ENCODE measurements at regions not wholly inside any gene's neighbourhood (a gene's known extent, or its start where the extent isn't known, plus 50 kb on each side); places are given as distances from the start of the nearest gene placed in this dataset.

DNA sequence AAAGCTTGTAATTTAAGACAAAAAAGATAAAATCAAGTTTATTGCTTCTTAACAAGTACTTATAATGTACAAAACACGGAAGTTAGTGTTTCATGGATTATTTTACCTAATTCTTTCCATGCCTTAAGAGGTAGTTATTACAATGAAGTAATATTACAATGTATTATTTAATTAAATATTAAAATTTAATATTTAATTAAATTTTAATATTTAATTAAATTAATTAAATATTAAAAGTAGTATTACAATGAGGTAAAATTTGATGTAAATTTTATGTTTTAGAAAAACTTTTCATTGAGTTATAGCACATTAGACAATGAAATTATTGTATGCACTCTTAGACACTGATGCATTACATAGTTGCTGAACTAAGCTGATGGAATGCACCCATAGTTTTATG lies 220.7 kb upstream of the NETO1 start (continued):
- TF ChIP-seq, protein P1, sequence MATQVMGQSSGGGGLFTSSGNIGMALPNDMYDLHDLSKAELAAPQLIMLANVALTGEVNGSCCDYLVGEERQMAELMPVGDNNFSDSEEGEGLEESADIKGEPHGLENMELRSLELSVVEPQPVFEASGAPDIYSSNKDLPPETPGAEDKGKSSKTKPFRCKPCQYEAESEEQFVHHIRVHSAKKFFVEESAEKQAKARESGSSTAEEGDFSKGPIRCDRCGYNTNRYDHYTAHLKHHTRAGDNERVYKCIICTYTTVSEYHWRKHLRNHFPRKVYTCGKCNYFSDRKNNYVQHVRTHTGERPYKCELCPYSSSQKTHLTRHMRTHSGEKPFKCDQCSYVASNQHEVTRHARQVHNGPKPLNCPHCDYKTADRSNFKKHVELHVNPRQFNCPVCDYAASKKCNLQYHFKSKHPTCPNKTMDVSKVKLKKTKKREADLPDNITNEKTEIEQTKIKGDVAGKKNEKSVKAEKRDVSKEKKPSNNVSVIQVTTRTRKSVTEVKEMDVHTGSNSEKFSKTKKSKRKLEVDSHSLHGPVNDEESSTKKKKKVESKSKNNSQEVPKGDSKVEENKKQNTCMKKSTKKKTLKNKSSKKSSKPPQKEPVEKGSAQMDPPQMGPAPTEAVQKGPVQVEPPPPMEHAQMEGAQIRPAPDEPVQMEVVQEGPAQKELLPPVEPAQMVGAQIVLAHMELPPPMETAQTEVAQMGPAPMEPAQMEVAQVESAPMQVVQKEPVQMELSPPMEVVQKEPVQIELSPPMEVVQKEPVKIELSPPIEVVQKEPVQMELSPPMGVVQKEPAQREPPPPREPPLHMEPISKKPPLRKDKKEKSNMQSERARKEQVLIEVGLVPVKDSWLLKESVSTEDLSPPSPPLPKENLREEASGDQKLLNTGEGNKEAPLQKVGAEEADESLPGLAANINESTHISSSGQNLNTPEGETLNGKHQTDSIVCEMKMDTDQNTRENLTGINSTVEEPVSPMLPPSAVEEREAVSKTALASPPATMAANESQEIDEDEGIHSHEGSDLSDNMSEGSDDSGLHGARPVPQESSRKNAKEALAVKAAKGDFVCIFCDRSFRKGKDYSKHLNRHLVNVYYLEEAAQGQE (IDR thresholded peaks at IDR 0.05; ENCODE audit: unreplicated experiment) = no peak
- TF ChIP-seq CREB1 (CRISPR knock-in tag; IDR thresholded peaks at IDR 0.05; ENCODE audit: low read depth) = no peak

- H3K27ac Mint-ChIP-seq = no peak overlapping the region
- Histone ChIP-seq H3K36me3 (ENCODE audit: insufficient read depth) (no peaks in the 10 kb centered on the region), H3K27me3 (ENCODE audit: insufficient read depth) (no peaks in the 10 kb centered on the region), H3K4me2 (no peak overlapping the region), H2AFZ (no peak overlapping the region), H3K4me1 (ENCODE audit: insufficient read depth) (no peaks in the 10 kb centered on the region), H3F3A (replicated peaks; ENCODE audit: low read depth) (no peaks in the 10 kb centered on the region), H4K20me1 (replicated peaks; ENCODE audit: insufficient read depth) (no peaks in the 10 kb centered on the region), H3K27ac (ENCODE audit: low read depth) (no peak overlapping the region), H3K79me2 (replicated peaks; ENCODE audit: insufficient read depth) (no peaks in the 10 kb centered on the region), H3K9me2 (ENCODE audit: insufficient read depth) (0 out of 2 replicates have a peak, but pooled peaks cover 3% of the 10 kb centered on the region), H3K4me3 (no peak overlapping the region)
- H3K27me3 Mint-ChIP-seq (ENCODE audit: insufficient read depth, low read depth, poor library complexity) = no peaks in the 10 kb centered on the region
- peaks cover 3% of the 10 kb centered on the region; the same call in 1 of the 3 replicates for H3K9me3 Mint-ChIP-seq
- no peak for ATAC-seq
- 0 out of 3 replicates have a peak, but pooled peaks cover 2% of the 10 kb centered on the region for H3K4me1 Mint-ChIP-seq
- no peak overlapping the region for H3K4me3 Mint-ChIP-seq
- H3K36me3 Mint-ChIP-seq (ENCODE audit: low read depth) = no peaks in the 10 kb centered on the region; the same call in 2 of the 3 replicates
- DNase-seq (ENCODE audit: low spot score) = no peak
- TF ChIP-seq POLR2AphosphoS5 (IDR thresholded peaks at IDR 0.05; ENCODE audit: low read depth) (no peak), CREB1 (CRISPR knock-in tag; IDR thresholded peaks at IDR 0.05; ENCODE audit: low read depth) (no peak), NANOG (IDR thresholded peaks at IDR 0.05; ENCODE audit: borderline replicate concordance) (no peak), EZH2 (IDR thresholded peaks at IDR 0.05; ENCODE audit: low read depth, unreplicated experiment) (no peak), ZNF331 (CRISPR knock-in tag; IDR thresholded peaks at IDR 0.05; ENCODE audit: low read depth) (no peak), ZNF114 (CRISPR knock-in tag; IDR thresholded peaks at IDR 0.05) (no peak), EZH2phosphoT487 (IDR thresholded peaks at IDR 0.05; ENCODE audit: unreplicated experiment) (no peak), CTCF (conservative IDR thresholded peaks at IDR 0.05; ENCODE audit: low read depth in 2 of 2) (no peak), ETS1 (IDR thresholded peaks at IDR 0.05) (no peak), JUNB (IDR thresholded peaks at IDR 0.05; ENCODE audit: unreplicated experiment) (no peak)
- TF ChIP-seq, protein P2, sequence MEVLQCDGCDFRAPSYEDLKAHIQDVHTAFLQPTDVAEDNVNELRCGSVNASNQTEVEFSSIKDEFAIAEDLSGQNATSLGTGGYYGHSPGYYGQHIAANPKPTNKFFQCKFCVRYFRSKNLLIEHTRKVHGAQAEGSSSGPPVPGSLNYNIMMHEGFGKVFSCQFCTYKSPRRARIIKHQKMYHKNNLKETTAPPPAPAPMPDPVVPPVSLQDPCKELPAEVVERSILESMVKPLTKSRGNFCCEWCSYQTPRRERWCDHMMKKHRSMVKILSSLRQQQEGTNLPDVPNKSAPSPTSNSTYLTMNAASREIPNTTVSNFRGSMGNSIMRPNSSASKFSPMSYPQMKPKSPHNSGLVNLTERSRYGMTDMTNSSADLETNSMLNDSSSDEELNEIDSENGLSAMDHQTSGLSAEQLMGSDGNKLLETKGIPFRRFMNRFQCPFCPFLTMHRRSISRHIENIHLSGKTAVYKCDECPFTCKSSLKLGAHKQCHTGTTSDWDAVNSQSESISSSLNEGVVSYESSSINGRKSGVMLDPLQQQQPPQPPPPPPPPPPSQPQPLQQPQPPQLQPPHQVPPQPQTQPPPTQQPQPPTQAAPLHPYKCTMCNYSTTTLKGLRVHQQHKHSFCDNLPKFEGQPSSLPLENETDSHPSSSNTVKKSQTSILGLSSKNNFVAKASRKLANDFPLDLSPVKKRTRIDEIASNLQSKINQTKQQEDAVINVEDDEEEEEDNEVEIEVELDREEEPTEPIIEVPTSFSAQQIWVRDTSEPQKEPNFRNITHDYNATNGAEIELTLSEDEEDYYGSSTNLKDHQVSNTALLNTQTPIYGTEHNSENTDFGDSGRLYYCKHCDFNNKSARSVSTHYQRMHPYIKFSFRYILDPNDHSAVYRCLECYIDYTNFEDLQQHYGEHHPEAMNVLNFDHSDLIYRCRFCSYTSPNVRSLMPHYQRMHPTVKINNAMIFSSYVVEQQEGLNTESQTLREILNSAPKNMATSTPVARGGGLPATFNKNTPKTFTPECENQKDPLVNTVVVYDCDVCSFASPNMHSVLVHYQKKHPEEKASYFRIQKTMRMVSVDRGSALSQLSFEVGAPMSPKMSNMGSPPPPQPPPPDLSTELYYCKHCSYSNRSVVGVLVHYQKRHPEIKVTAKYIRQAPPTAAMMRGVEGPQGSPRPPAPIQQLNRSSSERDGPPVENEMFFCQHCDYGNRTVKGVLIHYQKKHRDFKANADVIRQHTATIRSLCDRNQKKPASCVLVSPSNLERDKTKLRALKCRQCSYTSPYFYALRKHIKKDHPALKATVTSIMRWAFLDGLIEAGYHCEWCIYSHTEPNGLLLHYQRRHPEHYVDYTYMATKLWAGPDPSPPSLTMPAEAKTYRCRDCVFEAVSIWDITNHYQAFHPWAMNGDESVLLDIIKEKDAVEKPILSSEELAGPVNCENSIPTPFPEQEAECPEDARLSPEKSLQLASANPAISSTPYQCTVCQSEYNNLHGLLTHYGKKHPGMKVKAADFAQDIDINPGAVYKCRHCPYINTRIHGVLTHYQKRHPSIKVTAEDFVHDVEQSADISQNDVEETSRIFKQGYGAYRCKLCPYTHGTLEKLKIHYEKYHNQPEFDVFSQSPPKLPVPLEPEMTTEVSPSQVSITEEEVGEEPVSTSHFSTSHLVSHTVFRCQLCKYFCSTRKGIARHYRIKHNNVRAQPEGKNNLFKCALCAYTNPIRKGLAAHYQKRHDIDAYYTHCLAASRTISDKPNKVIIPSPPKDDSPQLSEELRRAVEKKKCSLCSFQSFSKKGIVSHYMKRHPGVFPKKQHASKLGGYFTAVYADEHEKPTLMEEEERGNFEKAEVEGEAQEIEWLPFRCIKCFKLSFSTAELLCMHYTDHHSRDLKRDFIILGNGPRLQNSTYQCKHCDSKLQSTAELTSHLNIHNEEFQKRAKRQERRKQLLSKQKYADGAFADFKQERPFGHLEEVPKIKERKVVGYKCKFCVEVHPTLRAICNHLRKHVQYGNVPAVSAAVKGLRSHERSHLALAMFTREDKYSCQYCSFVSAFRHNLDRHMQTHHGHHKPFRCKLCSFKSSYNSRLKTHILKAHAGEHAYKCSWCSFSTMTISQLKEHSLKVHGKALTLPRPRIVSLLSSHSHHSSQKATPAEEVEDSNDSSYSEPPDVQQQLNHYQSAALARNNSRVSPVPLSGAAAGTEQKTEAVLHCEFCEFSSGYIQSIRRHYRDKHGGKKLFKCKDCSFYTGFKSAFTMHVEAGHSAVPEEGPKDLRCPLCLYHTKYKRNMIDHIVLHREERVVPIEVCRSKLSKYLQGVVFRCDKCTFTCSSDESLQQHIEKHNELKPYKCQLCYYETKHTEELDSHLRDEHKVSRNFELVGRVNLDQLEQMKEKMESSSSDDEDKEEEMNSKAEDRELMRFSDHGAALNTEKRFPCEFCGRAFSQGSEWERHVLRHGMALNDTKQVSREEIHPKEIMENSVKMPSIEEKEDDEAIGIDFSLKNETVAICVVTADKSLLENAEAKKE (CRISPR knock-in tag; IDR thresholded peaks at IDR 0.05) = no peak
Observed at GRCh38 chr18:73087282-73087977, 219.6 kb upstream of the NETO1 start.

Measured in GM23338 (cell line).